Peyer's patch (tissue), 4 donors: ENCODE measurements at regions not wholly inside any gene's neighbourhood (a gene's known extent, or its start where the extent isn't known, plus 50 kb on each side); places are given as distances from the start of the nearest gene placed in this dataset.
"Not testable (repeated sequence)": the region's sequence is repeated elsewhere in the genome, so short reads cannot be mapped to it uniquely, and the experiment has no call there.

ENCODE experiments used
- POLR2A ChIP-seq, 2 donors: fragments of 450-650 bp; IDR thresholded peaks; one replicate each; pipeline ENCODE4 v1.5.1; 2017; ENCODE audit warnings: antibody characterized with exemption in 2 of 2, mild to moderate bottlenecking in 2 of 2, moderate library complexity in 2 of 2
- TF ChIP-seq, protein P1 (sequence below), 6 experiments: fragments of 450-650 bp in 4 of 6; fragments of 200-600 bp in 2 of 6; sonication (generic) in 1 of 6; IDR thresholded peaks; one replicate each; pipeline ENCODE4 v1.5.1; 2017 to 2019; ENCODE audit warnings: antibody characterized with exemption in 6 of 6, mild to moderate bottlenecking in 3 of 6, moderate library complexity in 1 of 6

DNA sequence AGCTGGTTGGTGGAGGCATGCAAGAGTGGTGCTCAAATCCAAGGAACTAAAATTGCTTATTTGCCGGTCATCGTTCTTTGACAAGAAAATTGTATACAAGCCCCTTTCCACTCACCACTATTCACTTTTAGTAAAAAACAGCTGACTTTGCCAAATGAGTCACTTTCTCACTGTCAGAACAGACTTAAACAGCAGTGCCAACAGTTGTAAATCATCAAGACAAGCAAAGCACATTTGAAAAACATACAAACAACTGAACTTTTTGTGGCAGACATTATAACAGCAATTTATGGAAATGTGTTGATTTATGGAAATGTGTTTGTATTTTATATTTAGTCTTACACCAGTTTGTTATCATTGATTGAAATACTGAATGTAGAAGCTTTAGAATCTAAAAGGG, 112.8 kb upstream of the SAMD11 start:
- TF ChIP-seq POLR2A (IDR thresholded peaks at IDR 0.05), result not testable (repeated sequence)
- TF ChIP-seq, protein P1, sequence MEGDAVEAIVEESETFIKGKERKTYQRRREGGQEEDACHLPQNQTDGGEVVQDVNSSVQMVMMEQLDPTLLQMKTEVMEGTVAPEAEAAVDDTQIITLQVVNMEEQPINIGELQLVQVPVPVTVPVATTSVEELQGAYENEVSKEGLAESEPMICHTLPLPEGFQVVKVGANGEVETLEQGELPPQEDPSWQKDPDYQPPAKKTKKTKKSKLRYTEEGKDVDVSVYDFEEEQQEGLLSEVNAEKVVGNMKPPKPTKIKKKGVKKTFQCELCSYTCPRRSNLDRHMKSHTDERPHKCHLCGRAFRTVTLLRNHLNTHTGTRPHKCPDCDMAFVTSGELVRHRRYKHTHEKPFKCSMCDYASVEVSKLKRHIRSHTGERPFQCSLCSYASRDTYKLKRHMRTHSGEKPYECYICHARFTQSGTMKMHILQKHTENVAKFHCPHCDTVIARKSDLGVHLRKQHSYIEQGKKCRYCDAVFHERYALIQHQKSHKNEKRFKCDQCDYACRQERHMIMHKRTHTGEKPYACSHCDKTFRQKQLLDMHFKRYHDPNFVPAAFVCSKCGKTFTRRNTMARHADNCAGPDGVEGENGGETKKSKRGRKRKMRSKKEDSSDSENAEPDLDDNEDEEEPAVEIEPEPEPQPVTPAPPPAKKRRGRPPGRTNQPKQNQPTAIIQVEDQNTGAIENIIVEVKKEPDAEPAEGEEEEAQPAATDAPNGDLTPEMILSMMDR (IDR thresholded peaks at IDR 0.05), result not testable (repeated sequence)
